ENCODE measurements at regions not wholly inside any gene's neighbourhood (a gene's known extent, or its start where the extent isn't known, plus 50 kb on each side); places are given as distances from the start of the nearest gene placed in this dataset.
"Not testable (repeated sequence)": the region's sequence is repeated elsewhere in the genome, so short reads cannot be mapped to it uniquely, and the experiment has no call there.

GRCh38 chr12:84161296-84161695 is 751.3 kb downstream of the SLC6A15 start:
- no TSS peak for BruUV-seq (replicated peaks)
- Mint-ChIP-seq H3K9me3 (ENCODE audit: unreplicated experiment) (no peaks in the 10 kb centered on the region), H3K27me3 (ENCODE audit: insufficient read depth, unreplicated experiment) (no peaks in the 10 kb centered on the region), H3K4me1 (ENCODE audit: insufficient read depth, unreplicated experiment) (no peaks in the 10 kb centered on the region), H3K27ac (ENCODE audit: low read depth, unreplicated experiment) (no peak overlapping the region), H3K36me3 (ENCODE audit: insufficient read depth, unreplicated experiment) (no peaks in the 10 kb centered on the region), H3K4me3 (ENCODE audit: unreplicated experiment) (no peak overlapping the region)
- TF ChIP-seq CTCF (IDR thresholded peaks at IDR 0.05; ENCODE audit: unreplicated experiment), result no peak
- intact Hi-C loops (cut with micrococcal nuclease), result no loop called here
- no peak for DNase-seq (ENCODE audit: unreplicated experiment)
- ChIA-PET POLR2A (no interaction called here), CTCF (no interaction called here)

GRCh38 chr12:84159260-84159659 is 753.3 kb downstream of the SLC6A15 start:
- no TSS peak for BruUV-seq (replicated peaks)
- Mint-ChIP-seq H3K9me3 (ENCODE audit: unreplicated experiment) (no peaks in the 10 kb centered on the region), H3K36me3 (ENCODE audit: insufficient read depth, unreplicated experiment) (no peaks in the 10 kb centered on the region), H3K4me3 (ENCODE audit: unreplicated experiment) (no peak overlapping the region), H3K27ac (ENCODE audit: low read depth, unreplicated experiment) (no peak overlapping the region), H3K4me1 (ENCODE audit: insufficient read depth, unreplicated experiment) (no peaks in the 10 kb centered on the region), H3K27me3 (ENCODE audit: insufficient read depth, unreplicated experiment) (no peaks in the 10 kb centered on the region)
- CTCF ChIA-PET, result no interaction called here
- TF ChIP-seq CTCF (IDR thresholded peaks at IDR 0.05; ENCODE audit: unreplicated experiment), result no peak
- POLR2A ChIA-PET, result no interaction called here
- intact Hi-C loops (cut with micrococcal nuclease), result no loop called here
- DNase-seq (ENCODE audit: unreplicated experiment), result no peak

DNA sequence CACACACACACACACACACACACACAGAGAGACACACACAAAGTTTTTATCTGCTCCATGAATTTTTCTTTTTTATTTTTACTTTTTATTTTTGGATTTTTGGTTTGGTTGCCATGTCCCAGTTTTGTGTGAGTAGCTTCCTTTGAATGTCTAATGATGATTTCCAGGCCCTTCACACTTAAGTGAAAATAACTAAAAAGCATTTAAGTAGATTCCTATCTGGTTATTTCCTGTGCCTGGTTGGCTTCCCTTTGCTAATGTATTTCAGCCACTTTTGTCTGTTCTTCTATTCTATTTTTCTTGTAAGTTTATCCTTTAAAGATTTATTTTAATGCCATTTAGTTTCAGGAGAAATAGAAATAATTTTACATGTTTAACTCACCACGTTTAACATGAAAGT is 755.4 kb downstream of the SLC6A15 start:
- no peak overlapping the region for H3K27ac Mint-ChIP-seq (ENCODE audit: low read depth, unreplicated experiment)
- no peaks in the 10 kb centered on the region for H3K27me3 Mint-ChIP-seq (ENCODE audit: insufficient read depth, unreplicated experiment)
- H3K9me3 Mint-ChIP-seq (ENCODE audit: unreplicated experiment), result no peaks in the 10 kb centered on the region
- ChIA-PET POLR2A (no interaction called here), CTCF (no interaction called here)
- H3K4me1 Mint-ChIP-seq (ENCODE audit: insufficient read depth, unreplicated experiment), result no peaks in the 10 kb centered on the region
- no TSS peak for BruUV-seq (replicated peaks)
- intact Hi-C loops (cut with micrococcal nuclease), result no loop called here
- DNase-seq (ENCODE audit: unreplicated experiment), result no peak
- no peak for TF ChIP-seq CTCF (IDR thresholded peaks at IDR 0.05; ENCODE audit: unreplicated experiment)
- no peak overlapping the region for H3K4me3 Mint-ChIP-seq (ENCODE audit: unreplicated experiment)
- no peaks in the 10 kb centered on the region for H3K36me3 Mint-ChIP-seq (ENCODE audit: insufficient read depth, unreplicated experiment)

DNA sequence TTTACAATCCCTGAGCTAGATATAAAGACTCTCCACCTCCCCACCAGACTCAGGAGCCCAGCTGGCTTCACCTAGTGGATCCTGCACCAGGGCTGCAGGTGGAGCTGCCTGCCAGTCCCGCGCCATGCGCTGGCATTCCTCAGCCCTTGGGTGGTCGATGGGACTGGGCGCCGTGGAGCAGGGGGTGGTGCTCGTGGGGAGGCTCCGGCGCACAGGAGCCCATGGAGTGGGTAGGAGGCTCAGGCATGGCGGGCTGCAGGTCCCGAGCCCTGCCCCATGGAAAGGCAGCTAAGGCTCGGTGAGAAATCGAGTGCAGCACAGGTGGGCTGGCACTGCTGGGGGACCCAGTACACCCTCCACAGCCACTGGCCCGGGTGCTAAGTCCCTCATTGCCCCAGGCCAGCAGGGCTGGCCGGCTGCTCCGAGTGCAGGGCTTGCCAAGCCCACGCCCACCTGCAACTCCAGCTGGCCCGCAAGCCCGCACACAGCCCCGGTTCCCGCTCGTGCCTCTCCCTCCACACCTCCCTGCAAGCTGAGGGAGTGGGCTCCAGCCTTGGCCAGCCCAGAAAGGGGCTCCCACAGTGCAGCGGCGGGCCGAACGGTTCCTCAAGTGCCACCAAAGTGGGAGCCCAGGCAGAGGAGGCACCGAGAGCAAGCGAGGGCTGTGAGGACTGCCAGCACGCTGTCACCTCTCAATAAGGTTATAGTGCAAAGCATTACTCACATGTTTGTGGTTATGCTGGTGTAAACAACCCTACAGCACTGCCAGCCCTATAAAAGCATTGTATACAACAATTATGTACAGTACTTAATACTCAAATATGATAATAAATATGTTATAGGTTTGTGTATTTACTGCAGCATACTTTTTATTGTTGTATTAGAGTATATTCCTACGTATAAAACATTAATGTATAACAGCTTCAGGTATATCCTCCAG is 757.3 kb downstream of the SLC6A15 start:
- H3K27me3 Mint-ChIP-seq (ENCODE audit: insufficient read depth, unreplicated experiment); H3K4me1 Mint-ChIP-seq (ENCODE audit: insufficient read depth, unreplicated experiment); H3K9me3 Mint-ChIP-seq (ENCODE audit: unreplicated experiment); H3K4me3 Mint-ChIP-seq (ENCODE audit: unreplicated experiment); BruUV-seq (replicated peaks); H3K36me3 Mint-ChIP-seq (ENCODE audit: insufficient read depth, unreplicated experiment); intact Hi-C loops (cut with micrococcal nuclease); H3K27ac Mint-ChIP-seq (ENCODE audit: low read depth, unreplicated experiment); DNase-seq (ENCODE audit: unreplicated experiment): not testable (repeated sequence)
- ChIA-PET CTCF (interaction anchor here (0.5 to 0.7 kb wide), 2 partner anchors 61 to 383 kb away, joined by 3 to 4 read pairs; no protein-coding TSS in a partner anchor), POLR2A (interaction anchor here (0.6 kb wide), 1 partner anchor 150 kb away, joined by 3 read pairs; no protein-coding TSS in a partner anchor)

DNA sequence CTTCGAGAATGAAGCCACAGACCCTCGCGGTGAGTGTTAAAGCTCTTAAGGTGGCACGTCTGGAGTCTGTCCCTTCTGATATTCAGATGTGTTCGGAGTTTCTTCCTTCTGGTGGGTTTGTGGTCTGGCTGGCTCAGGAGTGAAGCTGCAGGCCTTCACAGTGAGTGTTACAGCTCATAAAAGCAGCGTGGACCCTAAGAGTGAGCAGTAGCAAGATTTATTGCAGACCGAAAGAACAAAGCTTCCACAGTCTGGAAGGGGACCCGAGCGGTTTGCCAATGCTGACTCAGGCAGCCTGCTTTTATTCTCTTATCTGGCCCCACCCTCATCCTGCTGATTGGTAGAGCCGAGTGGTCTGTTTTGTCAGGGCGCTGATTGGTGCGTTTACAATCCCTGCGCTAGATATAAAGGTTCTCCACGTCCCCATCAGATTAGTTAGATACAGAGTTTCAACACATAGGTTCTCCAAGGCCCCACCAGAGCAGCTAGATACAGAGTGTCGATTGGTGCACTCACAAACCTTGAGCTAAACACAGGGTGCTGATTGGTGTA is 758.1 kb downstream of the SLC6A15 start:
- H3K4me3 Mint-ChIP-seq (ENCODE audit: unreplicated experiment); BruUV-seq (replicated peaks); intact Hi-C loops (cut with micrococcal nuclease); H3K27me3 Mint-ChIP-seq (ENCODE audit: insufficient read depth, unreplicated experiment); H3K4me1 Mint-ChIP-seq (ENCODE audit: insufficient read depth, unreplicated experiment); H3K9me3 Mint-ChIP-seq (ENCODE audit: unreplicated experiment); H3K36me3 Mint-ChIP-seq (ENCODE audit: insufficient read depth, unreplicated experiment); H3K27ac Mint-ChIP-seq (ENCODE audit: low read depth, unreplicated experiment); POLR2A ChIA-PET; DNase-seq (ENCODE audit: unreplicated experiment): not testable (repeated sequence)
- CTCF ChIA-PET, result interaction anchor here (0.7 kb wide), 1 partner anchor 60 kb away, joined by 3 read pairs; no protein-coding TSS in a partner anchor

All from MCF 10A (cell line).